ENCODE measurements at regions not wholly inside any gene's neighbourhood (a gene's known extent, or its start where the extent isn't known, plus 50 kb on each side); places are given as distances from the start of the nearest gene placed in this dataset.

GRCh38 chr14:59013672-59014298, 174.7 kb upstream of the DAAM1 start:
- no peak for TF ChIP-seq CTCF (IDR thresholded peaks at IDR 0.05; ENCODE audit: borderline replicate concordance, extremely low read depth, low read length, poor library complexity, severe bottlenecking)
- no peak for TF ChIP-seq EZH2 (IDR thresholded peaks at IDR 0.05; ENCODE audit: borderline replicate concordance, low read depth, low read length, severe bottlenecking)

Data from DND-41 (cell line).